A673 (cell line): ENCODE measurements at regions not wholly inside any gene's neighbourhood (a gene's known extent, or its start where the extent isn't known, plus 50 kb on each side); places are given as distances from the start of the nearest gene placed in this dataset.
"Not testable (repeated sequence)": the region's sequence is repeated elsewhere in the genome, so short reads cannot be mapped to it uniquely, and the experiment has no call there.

Source experiments
- BruUV-seq: library from RNA; stranded (reverse); fragments of 400-500 nt; replicated peaks from 2 replicates; lab custom pipeline; 2021; lab: Mats Ljungman, UMichigan
- CTCF ChIA-PET: fragments of 300-600 bp; sonication (Branson Sonifier 250); formaldehyde crosslinking; loops from one replicate; lab custom pipeline; 2022; ENCODE audit warnings: antibody characterized with exemption; lab: Charles Lee
- POLR2A ChIA-PET: fragments of 300-600 bp; sonication (Branson Sonifier 250); formaldehyde crosslinking; loops from one replicate; lab custom pipeline; 2022; ENCODE audit warnings: antibody characterized with exemption; ENCODE audit not compliant: low non-redundant PET; lab: Charles Lee
- DNase-seq: peaks from one replicate; pipeline ENCODE4 v3.0.0-alpha.2; 2015; ENCODE audit warnings: low spot score
- H3K27ac ChIP-seq: fragments of 200-600 bp; sonication (generic); 2 replicates; pipeline ENCODE4 v1.5.1; 2016; ENCODE audit warnings: mixed run types, low read depth, mild to moderate bottlenecking, mixed read lengths, antibody characterized with exemption, low read length; ENCODE audit not compliant: poor library complexity, severe bottlenecking
- H3K27me3 ChIP-seq: fragments of 200-600 bp; sonication (generic); replicated peaks from 2 replicates; pipeline ENCODE4 v1.6.1; 2017; ENCODE audit warnings: mixed run types, low read depth, mild to moderate bottlenecking, mixed read lengths, antibody characterized with exemption, low read length; ENCODE audit not compliant: insufficient read depth, poor library complexity
- H3K36me3 ChIP-seq: fragments of 200-600 bp; sonication (generic); 2 replicates; pipeline ENCODE4 v1.6.1; 2016; ENCODE audit warnings: mixed run types, mild to moderate bottlenecking, mixed read lengths, antibody characterized with exemption, low read length; ENCODE audit not compliant: insufficient read depth, poor library complexity, severe bottlenecking
- H3K4me1 ChIP-seq: fragments of 200-600 bp; sonication (generic); 2 replicates; pipeline ENCODE4 v1.6.1; 2017; ENCODE audit warnings: mixed run types, mild to moderate bottlenecking, mixed read lengths, antibody characterized with exemption, low read length; ENCODE audit not compliant: insufficient read depth, poor library complexity, severe bottlenecking
- H3K4me3 ChIP-seq: fragments of 200-600 bp; sonication (generic); 2 replicates; pipeline ENCODE4 v1.5.1; 2016; ENCODE audit warnings: low read depth, mixed run types, mild to moderate bottlenecking, mixed read lengths, low read length; ENCODE audit not compliant: poor library complexity, severe bottlenecking
- H3K9me3 ChIP-seq: fragments of 200-600 bp; sonication (generic); 2 replicates; pipeline ENCODE4 v1.6.1; 2016; ENCODE audit warnings: mixed run types, low read depth, mild to moderate bottlenecking, mixed read lengths, antibody characterized with exemption, low read length; ENCODE audit not compliant: poor library complexity, severe bottlenecking
- EZH2 ChIP-seq: fragments of 200-600 bp; sonication (generic); IDR thresholded peaks from 2 replicates; pipeline ENCODE4 v1.6.1; 2017; ENCODE audit warnings: borderline replicate concordance, low read depth, mild to moderate bottlenecking, mixed read lengths, antibody characterized with exemption, low read length; ENCODE audit not compliant: poor library complexity, severe bottlenecking
- intact Hi-C: fragments of 100-400 bp; cut with micrococcal nuclease; formaldehyde crosslinking; loops from one replicate; pipeline ENCODE4 v1.10.0; 2022; ENCODE audit not compliant: unreplicated experiment
- TF ChIP-seq, protein P1 (sequence below): fragments of 300-800, 200-600 bp; sonication (generic); conservative IDR thresholded peaks from 2 replicates; pipeline ENCODE4 v1.5.1; 2017; ENCODE audit warnings: low read depth, mild to moderate bottlenecking, antibody characterized with exemption, low read length, moderate library complexity, mixed read lengths

- intact Hi-C loops: no loop called here
- Histone ChIP-seq H3K27me3 (no peaks in the 10 kb centered on the region), H3K4me3 (no peak overlapping the region), H3K4me1 (peaks cover 32% of the 10 kb centered on the region), H3K36me3 (no peaks in the 10 kb centered on the region), H3K9me3 (no peaks in the 10 kb centered on the region), H3K27ac (no peak overlapping the region)
- no peak for DNase-seq
- TF ChIP-seq, protein P1, sequence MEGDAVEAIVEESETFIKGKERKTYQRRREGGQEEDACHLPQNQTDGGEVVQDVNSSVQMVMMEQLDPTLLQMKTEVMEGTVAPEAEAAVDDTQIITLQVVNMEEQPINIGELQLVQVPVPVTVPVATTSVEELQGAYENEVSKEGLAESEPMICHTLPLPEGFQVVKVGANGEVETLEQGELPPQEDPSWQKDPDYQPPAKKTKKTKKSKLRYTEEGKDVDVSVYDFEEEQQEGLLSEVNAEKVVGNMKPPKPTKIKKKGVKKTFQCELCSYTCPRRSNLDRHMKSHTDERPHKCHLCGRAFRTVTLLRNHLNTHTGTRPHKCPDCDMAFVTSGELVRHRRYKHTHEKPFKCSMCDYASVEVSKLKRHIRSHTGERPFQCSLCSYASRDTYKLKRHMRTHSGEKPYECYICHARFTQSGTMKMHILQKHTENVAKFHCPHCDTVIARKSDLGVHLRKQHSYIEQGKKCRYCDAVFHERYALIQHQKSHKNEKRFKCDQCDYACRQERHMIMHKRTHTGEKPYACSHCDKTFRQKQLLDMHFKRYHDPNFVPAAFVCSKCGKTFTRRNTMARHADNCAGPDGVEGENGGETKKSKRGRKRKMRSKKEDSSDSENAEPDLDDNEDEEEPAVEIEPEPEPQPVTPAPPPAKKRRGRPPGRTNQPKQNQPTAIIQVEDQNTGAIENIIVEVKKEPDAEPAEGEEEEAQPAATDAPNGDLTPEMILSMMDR: no peak
- TF ChIP-seq EZH2: no peak
- ChIA-PET POLR2A (interaction anchor here (0.7 kb wide), 1 partner anchor 101 kb away, joined by 3 read pairs; no protein-coding TSS in a partner anchor), CTCF (no interaction called here)
- BruUV-seq: no TSS peak
Observed at GRCh38 chr2:63737081-63737751, 104.5 kb upstream of the UGP2 start.

GRCh38 chr2:63738019-63738418 is 103.7 kb upstream of the UGP2 start:
- Histone ChIP-seq H3K27ac (no peak overlapping the region), H3K36me3 (no peaks in the 10 kb centered on the region), H3K4me1 (peaks cover 32% of the 10 kb centered on the region), H3K4me3 (no peak overlapping the region), H3K27me3 (no peaks in the 10 kb centered on the region), H3K9me3 (no peaks in the 10 kb centered on the region)
- BruUV-seq: no TSS peak
- ChIA-PET CTCF (no interaction called here), POLR2A (no interaction called here)
- intact Hi-C loops: no loop called here
- no peak for DNase-seq
- TF ChIP-seq, protein P1: no peak
- no peak for TF ChIP-seq EZH2

DNA sequence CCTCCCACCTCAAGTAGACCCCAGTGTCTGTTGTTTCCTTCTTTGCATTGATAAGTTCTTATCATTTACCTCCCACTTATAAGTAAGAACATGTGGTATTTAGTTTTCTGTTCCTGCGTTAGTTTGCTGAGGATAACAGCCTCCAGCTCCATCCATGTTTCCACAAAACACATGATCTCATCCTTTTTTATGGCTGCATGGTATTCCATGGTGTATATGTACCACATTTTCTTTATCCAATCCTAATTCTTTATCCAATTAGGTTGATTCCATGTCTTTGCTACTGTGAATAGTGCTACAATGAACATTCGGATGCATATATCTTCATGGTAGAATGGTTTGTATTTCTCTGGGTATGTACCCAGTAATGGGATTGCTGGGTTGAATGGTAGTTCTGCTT is 102.5 kb upstream of the UGP2 start:
- POLR2A ChIA-PET, BruUV-seq: not testable (repeated sequence)

DNA sequence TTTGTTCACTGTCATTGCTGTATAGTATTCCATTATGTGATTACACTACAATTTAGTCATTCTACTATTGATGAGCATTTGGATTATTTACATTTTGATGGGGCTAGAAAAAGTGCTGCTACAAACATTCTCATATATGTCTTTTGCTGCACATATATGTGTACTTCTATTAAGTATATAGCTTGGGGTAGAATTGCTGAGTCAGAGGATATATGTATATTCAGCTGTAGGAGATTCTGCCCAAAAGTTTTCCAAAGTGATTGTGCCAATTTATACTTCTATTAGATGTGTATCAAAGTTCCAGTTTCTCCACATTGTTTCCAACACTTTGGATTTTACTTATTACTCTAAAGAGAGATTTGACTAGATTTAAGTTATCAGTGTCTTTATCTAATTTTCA is 101.7 kb upstream of the UGP2 start:
- ChIA-PET POLR2A (no interaction called here), CTCF (no interaction called here)
- intact Hi-C loops: no loop called here
- no peak overlapping the region for H3K4me3 ChIP-seq
- H3K27me3 ChIP-seq: no peaks in the 10 kb centered on the region
- TF ChIP-seq, protein P1: no peak
- no peak for TF ChIP-seq EZH2
- H3K36me3 ChIP-seq: no peaks in the 10 kb centered on the region
- DNase-seq: no peak
- H3K27ac ChIP-seq: no peak overlapping the region
- H3K9me3 ChIP-seq: no peaks in the 10 kb centered on the region
- BruUV-seq: no TSS peak
- peaks cover 26% of the 10 kb centered on the region for H3K4me1 ChIP-seq

More for the DNA sequence above, 102.5 kb upstream of the UGP2 start:
- CTCF ChIA-PET, H3K36me3 ChIP-seq, intact Hi-C loops, DNase-seq, H3K27ac ChIP-seq, H3K27me3 ChIP-seq, H3K9me3 ChIP-seq, H3K4me3 ChIP-seq: not testable (repeated sequence)
- H3K4me1 ChIP-seq: peaks cover 32% of the 10 kb centered on the region
